Fibroblast of skin of scalp (primary cell): ENCODE measurements at regions not wholly inside any gene's neighbourhood (a gene's known extent, or its start where the extent isn't known, plus 50 kb on each side); places are given as distances from the start of the nearest gene placed in this dataset.

Source experiments
- DNase-seq: peaks from one replicate; pipeline ENCODE4 v3.0.0-alpha.2; 2013

- no peak for DNase-seq
These were observed 1348.5 kb upstream of the WWC1 start for GRCh38 chr5:166942948-166943347.

- no peak for DNase-seq
These were observed 1344.4 kb upstream of the WWC1 start for GRCh38 chr5:166947045-166947444.

- DNase-seq = no peak
These were observed 1342.8 kb upstream of the WWC1 start for GRCh38 chr5:166948679-166949078.

- DNase-seq = no peak
These were observed 1339.4 kb upstream of the WWC1 start for GRCh38 chr5:166952048-166952447.

GRCh38 chr5:166957782-166958181, 1333.7 kb upstream of the WWC1 start:
- no peak for DNase-seq

GRCh38 chr5:166959766-166960165, 1331.7 kb upstream of the WWC1 start:
- DNase-seq = no peak

- peak; percentile 1 for DNase-seq
These were observed 1330.4 kb upstream of the WWC1 start for GRCh38 chr5:166961028-166961427.

- no peak for DNase-seq
These were observed 1329.5 kb upstream of the WWC1 start for GRCh38 chr5:166961913-166962312.

- no peak for DNase-seq
These were observed 1329.0 kb upstream of the WWC1 start for GRCh38 chr5:166962461-166962860.

GRCh38 chr5:166963596-166963995, 1327.8 kb upstream of the WWC1 start:
- no peak for DNase-seq

GRCh38 chr5:166977911-166978422, 1313.5 kb upstream of the WWC1 start:
- DNase-seq = no peak

- DNase-seq = no peak
These were observed 1312.0 kb upstream of the WWC1 start for GRCh38 chr5:166979307-166979895.

- no peak for DNase-seq
These were observed 1310.8 kb upstream of the WWC1 start for GRCh38 chr5:166980666-166981065.

- no peak for DNase-seq
These were observed 1309.2 kb upstream of the WWC1 start for GRCh38 chr5:166982226-166982625.

GRCh38 chr5:166991601-166992000, 1299.8 kb upstream of the WWC1 start:
- no peak for DNase-seq

- DNase-seq = no peak
These were observed 1299.3 kb upstream of the WWC1 start for GRCh38 chr5:166992108-166992507.

- no peak for DNase-seq
These were observed 1298.3 kb upstream of the WWC1 start for GRCh38 chr5:166992874-166993722.

GRCh38 chr5:166994226-166994625, 1297.2 kb upstream of the WWC1 start:
- DNase-seq = no peak

- no peak for DNase-seq
These were observed 1290.2 kb upstream of the WWC1 start for GRCh38 chr5:167001246-167001645.

- DNase-seq = no peak
These were observed 1282.7 kb upstream of the WWC1 start for GRCh38 chr5:167008705-167009104.

- no peak for DNase-seq
These were observed 1280.2 kb upstream of the WWC1 start for GRCh38 chr5:167011196-167011595.

- no peak for DNase-seq
These were observed 1279.1 kb upstream of the WWC1 start for GRCh38 chr5:167012123-167013034.
